ENCODE measurements at regions not wholly inside any gene's neighbourhood (a gene's known extent, or its start where the extent isn't known, plus 50 kb on each side); places are given as distances from the start of the nearest gene placed in this dataset.

- H3K27ac ChIP-seq, result no peak overlapping the region
- DNase-seq (ENCODE audit: low spot score), result no peak
- ChIA-PET CTCF (no interaction called here), POLR2A (ENCODE audit: low non-redundant PET) (interaction anchor here (0.6 kb wide), 1 partner anchor 291 kb away, joined by 6 read pairs; no protein-coding TSS in a partner anchor)
- TF ChIP-seq, protein P1, sequence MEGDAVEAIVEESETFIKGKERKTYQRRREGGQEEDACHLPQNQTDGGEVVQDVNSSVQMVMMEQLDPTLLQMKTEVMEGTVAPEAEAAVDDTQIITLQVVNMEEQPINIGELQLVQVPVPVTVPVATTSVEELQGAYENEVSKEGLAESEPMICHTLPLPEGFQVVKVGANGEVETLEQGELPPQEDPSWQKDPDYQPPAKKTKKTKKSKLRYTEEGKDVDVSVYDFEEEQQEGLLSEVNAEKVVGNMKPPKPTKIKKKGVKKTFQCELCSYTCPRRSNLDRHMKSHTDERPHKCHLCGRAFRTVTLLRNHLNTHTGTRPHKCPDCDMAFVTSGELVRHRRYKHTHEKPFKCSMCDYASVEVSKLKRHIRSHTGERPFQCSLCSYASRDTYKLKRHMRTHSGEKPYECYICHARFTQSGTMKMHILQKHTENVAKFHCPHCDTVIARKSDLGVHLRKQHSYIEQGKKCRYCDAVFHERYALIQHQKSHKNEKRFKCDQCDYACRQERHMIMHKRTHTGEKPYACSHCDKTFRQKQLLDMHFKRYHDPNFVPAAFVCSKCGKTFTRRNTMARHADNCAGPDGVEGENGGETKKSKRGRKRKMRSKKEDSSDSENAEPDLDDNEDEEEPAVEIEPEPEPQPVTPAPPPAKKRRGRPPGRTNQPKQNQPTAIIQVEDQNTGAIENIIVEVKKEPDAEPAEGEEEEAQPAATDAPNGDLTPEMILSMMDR (conservative IDR thresholded peaks at IDR 0.05; ENCODE audit: low read depth), result no peak
Measured at GRCh38 chr4:98786866-98787265, 128.5 kb upstream of the TSPAN5 start.

- ChIA-PET POLR2A (ENCODE audit: low non-redundant PET) (no interaction called here), CTCF (interaction anchor here (0.9 kb wide), 1 partner anchor 9 kb away, joined by 3 read pairs; no protein-coding TSS in a partner anchor)
- no peak for DNase-seq (ENCODE audit: low spot score)
- TF ChIP-seq, protein P1 (conservative IDR thresholded peaks at IDR 0.05; ENCODE audit: low read depth), result no peak
- no peak overlapping the region for H3K27ac ChIP-seq
Measured at GRCh38 chr4:98784947-98785706, 126.7 kb upstream of the TSPAN5 start.

DNA sequence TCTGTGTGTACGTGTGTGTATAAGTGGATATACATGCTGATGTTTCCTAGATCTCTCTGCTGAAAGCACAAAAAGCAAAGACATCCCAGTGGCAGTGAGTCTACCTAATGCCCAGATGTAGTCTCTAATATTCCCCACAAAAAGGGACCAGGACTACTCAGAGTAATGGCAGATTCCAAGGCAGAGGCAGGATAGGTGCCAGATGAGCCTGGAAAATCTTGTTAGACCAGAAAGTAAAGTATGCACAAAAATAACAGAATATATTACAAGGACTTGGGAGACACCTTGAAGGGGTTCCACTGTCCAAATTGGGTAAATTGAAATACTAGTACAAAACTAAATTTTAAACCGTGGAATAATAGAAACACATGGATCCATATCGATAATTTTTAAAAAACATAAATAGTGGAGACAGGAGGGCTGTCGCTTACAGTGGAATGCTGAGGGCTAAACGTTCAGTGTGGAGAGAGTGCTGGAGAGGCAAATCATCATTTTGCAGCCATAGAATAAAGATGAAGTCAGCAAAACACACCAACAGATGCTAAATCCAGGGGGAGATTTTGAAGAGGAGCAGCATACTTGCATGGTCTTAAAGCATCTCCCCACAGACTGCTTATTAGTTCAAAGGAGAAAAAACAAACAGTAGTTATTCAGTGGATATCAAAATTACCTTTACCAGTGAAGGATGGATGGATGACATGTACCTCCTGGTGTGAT, 123.4 kb upstream of the TSPAN5 start:
- POLR2A ChIA-PET (ENCODE audit: low non-redundant PET), result no interaction called here

DNA sequence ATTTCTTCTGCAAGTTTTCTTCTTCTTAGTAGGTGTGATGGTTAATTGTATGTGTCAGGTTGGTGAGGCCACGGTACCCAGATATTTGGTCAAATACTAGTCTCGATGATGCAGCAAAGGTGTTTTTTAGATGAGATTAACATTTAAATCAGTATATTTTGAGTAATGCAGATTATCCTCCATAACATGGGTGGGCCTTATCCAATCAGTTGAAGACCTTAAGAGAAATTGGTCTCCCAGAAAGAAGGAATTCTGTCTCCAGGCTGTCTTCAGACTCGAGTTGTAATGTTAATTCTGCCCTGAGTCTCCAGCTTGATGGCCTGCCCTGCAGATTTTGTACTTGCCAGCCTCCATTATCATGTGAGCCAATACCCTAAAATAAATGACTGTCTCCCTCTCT, 122.5 kb upstream of the TSPAN5 start:
- no peak overlapping the region for H3K27ac ChIP-seq
- ChIA-PET CTCF (no interaction called here), POLR2A (ENCODE audit: low non-redundant PET) (interaction anchor here (0.6 kb wide), 1 partner anchor 382 kb away, joined by 3 read pairs; no protein-coding TSS in a partner anchor)
- DNase-seq (ENCODE audit: low spot score), result no peak
- TF ChIP-seq, protein P1 (conservative IDR thresholded peaks at IDR 0.05; ENCODE audit: low read depth), result no peak

More for the DNA sequence above, 123.4 kb upstream of the TSPAN5 start:
- CTCF ChIA-PET, result no interaction called here
- TF ChIP-seq, protein P1 (conservative IDR thresholded peaks at IDR 0.05; ENCODE audit: low read depth), result no peak
- DNase-seq (ENCODE audit: low spot score), result no peak
- no peak overlapping the region for H3K27ac ChIP-seq

- CTCF ChIA-PET, result no interaction called here
- POLR2A ChIA-PET (ENCODE audit: low non-redundant PET), result no interaction called here
- no peak overlapping the region for H3K27ac ChIP-seq
- no peak for DNase-seq (ENCODE audit: low spot score)
- TF ChIP-seq, protein P1 (conservative IDR thresholded peaks at IDR 0.05; ENCODE audit: low read depth), result no peak
Measured at GRCh38 chr4:98779088-98779487, 120.7 kb upstream of the TSPAN5 start.

- TF ChIP-seq, protein P1 (conservative IDR thresholded peaks at IDR 0.05; ENCODE audit: low read depth), result no peak
- DNase-seq (ENCODE audit: low spot score), result peak; percentile 76
- ChIA-PET POLR2A (ENCODE audit: low non-redundant PET) (no interaction called here), CTCF (no interaction called here)
- no peak overlapping the region for H3K27ac ChIP-seq
Measured at GRCh38 chr4:98778206-98778605, 119.8 kb upstream of the TSPAN5 start.

Measured in RWPE1 (cell line).